DMS153 treated with DMSO at 0.1 percent for 48 hours (cell line): ENCODE measurements at regions not wholly inside any gene's neighbourhood (a gene's known extent, or its start where the extent isn't known, plus 50 kb on each side); places are given as distances from the start of the nearest gene placed in this dataset.
"Not testable (repeated sequence)": the region's sequence is repeated elsewhere in the genome, so short reads cannot be mapped to it uniquely, and the experiment has no call there.

Experiments
- DNase-seq: peaks from one replicate; lab custom pipeline; 2025; ENCODE audit not compliant: unreplicated experiment; lab: John Stamatoyannopoulos, UW

DNA sequence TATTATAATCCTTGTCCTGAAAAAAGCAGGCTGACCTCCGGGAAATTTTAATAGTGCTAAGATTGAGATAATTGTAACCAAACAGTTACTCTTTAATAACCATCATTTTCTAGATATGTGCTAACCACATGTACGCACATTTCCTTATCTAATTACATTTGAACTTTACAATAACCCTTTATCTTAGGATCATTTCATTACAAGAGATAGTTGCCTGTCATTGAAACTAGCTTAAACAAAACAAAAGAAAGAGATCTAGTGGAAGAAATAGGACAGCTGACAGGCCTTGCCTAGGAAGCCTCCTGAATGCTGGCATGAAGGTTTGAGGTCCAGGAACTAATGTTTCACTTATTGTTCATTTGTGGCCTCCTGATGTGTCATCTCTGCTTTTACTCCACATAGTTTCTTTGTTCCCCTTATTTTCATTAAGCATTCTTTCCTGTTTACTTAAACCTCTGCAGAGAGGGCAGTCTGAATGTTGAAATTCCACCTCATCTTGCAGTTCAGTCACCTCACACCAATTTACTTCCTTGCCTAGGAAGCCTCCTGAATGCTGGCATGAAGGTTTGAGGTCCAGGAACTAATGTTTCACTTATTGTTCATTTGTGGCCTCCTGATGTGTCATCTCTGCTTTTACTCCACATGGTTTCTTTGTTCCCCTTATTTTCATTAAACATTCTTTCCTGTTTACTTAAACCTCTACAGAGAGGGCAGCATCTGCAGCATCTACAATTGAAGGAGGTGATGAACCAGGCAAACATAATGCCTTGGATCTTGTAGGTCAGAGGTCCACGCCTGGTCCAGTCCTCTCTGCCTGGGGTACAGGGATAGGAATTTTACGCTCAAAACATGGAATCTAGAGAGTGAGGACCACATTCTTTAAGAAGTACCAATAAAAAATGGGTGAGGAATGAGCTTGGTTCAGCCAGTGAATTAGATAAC is 247.5 kb downstream of the SPATA31A6 start:
- DNase-seq: not testable (repeated sequence)

DNA sequence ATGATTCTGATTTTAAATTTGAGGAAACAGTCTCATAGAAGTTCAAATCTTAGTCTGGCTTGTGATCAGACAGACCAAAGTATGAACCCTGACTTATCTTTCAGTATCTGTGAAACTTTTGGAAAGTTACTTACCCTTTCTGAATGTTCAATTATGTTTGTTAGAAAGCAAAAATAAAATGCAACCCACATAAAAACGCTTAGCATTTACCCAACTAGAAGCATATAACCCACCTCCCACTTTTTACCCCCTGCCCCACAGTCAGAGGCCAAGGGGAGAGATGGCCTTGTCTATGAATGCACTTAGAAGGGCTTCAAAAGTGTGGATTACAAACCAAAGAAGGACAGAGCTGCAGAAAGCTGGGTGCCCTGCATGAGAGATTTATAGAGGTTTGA is 248.2 kb downstream of the SPATA31A6 start:
- not testable (repeated sequence) for DNase-seq

DNA sequence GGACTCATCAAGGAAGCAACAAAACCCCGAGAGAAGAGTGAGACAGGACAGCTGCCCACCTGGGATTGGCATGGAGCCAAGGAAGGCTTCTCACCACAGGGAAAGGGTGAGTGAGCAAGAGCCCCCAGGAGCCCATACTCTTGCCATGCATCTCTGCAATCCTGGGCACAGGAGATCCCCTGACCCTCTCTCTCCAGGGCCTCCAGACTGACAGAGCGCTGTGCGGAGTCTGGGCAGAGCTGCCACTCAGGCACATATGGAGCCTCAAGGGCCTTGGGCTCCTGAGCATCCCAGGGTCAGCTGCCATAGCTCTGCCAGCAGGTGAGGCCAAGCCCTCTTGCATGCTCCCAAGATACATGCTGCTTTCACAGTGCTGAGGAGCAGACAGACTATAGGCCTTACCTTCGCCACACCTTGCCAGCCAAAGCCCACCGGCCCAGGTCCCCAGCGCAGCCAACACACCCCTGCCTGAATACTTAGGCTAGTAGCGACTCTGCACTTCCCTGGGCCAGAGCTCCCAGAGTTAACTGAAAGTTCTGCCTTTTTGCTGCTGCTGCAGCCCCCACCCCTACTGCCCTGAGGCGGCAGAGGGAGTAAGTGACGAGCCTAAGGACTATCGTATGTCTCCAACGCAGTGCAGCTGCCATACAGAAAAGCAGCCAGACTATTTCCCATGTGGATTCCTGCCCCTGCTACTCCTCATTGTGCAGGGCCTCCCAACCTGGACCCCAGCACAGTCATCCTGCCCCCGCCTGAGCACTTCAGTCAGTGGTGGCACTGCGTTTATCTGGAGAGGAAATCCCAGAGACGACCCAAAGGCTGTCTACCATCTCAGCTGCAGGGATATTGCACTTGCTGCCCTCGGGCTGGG is 251.6 kb downstream of the SPATA31A6 start:
- DNase-seq: not testable (repeated sequence)

DNA sequence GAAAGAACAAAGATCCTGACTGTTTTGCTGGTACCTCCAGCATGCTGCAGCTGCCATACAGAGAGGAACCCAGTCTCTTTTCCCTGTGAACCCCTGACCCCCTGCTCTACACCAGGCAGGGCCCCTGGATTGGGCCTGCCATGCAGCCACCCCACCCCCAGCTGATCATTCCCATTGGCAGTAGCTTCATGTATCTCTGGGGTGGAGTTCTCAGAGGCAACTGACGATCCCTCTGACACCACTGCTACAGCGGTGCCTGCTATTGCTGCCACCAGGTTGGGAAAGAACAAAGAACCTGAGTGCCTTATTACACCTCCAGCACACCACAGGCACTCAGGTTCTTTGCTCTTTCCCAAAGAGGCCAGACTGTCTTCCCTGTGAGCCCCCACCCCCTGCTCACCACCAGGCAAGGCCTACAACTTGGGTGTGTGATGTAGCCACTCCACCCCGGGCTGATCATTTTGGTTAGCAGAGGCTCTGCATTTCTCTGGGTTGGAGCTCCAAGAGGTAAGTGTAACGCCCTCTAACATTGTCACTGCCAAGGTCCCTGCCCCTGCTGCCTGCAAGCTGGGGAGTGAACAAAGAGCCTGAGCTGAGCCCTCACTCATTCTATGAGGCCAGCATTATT is 252.4 kb downstream of the SPATA31A6 start:
- DNase-seq: not testable (repeated sequence)

- not testable (repeated sequence) for DNase-seq
These were observed 253.7 kb downstream of the SPATA31A6 start for GRCh38 chr9:42437057-42437759.

- not testable (repeated sequence) for DNase-seq
These were observed 259.2 kb downstream of the SPATA31A6 start for GRCh38 chr9:42442680-42443079.

- DNase-seq: not testable (repeated sequence)
These were observed 260.0 kb downstream of the SPATA31A6 start for GRCh38 chr9:42443414-42443813.

DNA sequence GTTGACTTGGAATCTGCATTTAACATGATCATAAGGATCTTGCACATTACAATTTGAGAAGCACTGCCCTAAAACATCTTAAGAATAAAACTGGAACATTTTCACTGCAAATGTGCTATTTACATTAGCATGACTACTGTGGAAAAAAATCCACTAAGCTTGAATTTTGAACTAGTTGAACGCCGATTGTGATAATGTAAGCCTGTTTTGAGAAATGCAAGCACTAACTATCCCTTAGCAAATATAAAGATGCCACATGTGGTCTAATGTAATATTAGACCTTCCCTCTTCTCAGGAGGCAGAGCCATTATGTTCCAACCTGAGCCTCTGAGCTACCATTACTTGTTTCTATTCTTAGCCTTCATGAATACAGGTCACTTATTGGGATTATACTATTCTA is 278.0 kb downstream of the SPATA31A6 start:
- DNase-seq: not testable (repeated sequence)

- DNase-seq: not testable (repeated sequence)
These were observed 278.4 kb downstream of the SPATA31A6 start for GRCh38 chr9:42461863-42462262.

- DNase-seq: not testable (repeated sequence)
These were observed 280.5 kb downstream of the SPATA31A6 start for GRCh38 chr9:42463981-42464380.

DNA sequence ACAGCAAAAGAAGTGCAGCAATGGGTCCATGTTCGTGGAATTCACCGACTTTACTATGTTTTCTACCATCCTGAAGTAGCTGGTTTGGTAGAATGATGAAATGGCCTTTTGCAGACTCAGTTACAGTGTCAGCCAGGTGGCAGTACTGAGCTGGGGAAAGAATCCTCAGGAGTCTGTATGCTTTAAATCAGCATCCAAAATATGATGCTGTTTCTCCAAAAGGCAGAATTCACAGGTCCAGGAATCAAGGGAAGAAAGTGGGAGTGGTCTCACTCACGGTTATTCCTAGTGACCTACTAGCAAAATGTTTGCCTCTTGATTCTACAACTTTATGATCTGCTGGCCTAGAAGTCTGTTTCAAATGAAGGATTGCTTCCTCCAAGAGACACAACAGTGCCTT is 287.1 kb downstream of the SPATA31A6 start:
- peak; percentile 2 for DNase-seq

- not testable (repeated sequence) for DNase-seq
These were observed 307.5 kb downstream of the SPATA31A6 start for GRCh38 chr9:42490989-42491388.

- DNase-seq: not testable (repeated sequence)
These were observed 319.3 kb downstream of the SPATA31A6 start for GRCh38 chr9:42502620-42503264.

GRCh38 chr9:42508111-42508510 is 324.7 kb downstream of the SPATA31A6 start:
- not testable (repeated sequence) for DNase-seq

DNA sequence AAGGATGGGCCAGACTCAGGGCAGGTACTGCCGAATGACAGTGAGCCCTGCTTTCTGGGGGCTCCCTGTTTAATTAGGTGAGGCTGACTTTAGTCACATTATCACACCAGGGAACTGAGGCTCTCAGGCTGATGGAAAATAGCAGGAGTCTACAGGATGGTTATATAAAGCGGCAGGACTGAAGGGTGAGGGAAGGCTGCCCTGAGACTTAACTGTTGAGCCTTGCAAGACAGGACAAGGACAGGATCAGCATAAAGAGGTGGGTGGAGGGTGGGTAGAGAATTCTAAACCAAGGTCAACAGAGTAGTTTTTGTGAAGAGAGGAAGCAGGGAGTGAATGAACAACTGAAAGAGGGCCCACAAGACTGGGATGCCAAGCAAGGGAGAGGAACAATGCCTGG is 330.1 kb downstream of the SPATA31A6 start:
- not testable (repeated sequence) for DNase-seq

DNA sequence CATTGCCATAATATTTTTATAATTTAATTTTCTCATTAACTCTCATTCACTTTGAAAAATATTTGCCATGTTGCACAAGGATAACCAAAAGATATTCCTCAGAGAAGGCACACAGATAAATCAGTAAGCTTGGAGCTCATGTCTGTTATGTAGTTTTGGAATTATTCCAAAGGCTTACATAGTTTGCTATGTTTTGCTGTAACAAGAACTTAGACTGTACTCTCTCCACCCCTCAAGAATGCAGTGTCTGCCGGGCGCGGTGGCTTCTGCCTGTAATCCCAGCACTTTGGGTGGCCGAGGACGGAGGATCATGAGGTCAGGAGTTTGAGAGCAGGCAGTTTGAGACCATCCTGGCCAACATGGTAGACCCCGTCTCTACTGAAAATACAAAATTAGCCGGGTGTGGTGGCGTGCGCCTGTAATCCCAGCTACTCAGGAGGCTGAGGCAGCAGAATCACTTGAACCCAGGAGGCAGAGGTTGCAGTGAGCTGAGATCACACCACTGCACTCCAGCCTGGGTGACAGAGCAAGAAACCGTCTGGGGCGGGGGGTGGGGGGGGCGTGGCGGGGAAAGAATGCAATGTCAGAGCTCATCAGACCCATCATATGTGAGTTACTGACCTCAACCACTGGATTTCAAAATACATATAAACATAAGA is 351.0 kb downstream of the SPATA31A6 start:
- DNase-seq: not testable (repeated sequence)

- not testable (repeated sequence) for DNase-seq
These were observed 351.5 kb downstream of the SPATA31A6 start for GRCh38 chr9:42534984-42535325.

DNA sequence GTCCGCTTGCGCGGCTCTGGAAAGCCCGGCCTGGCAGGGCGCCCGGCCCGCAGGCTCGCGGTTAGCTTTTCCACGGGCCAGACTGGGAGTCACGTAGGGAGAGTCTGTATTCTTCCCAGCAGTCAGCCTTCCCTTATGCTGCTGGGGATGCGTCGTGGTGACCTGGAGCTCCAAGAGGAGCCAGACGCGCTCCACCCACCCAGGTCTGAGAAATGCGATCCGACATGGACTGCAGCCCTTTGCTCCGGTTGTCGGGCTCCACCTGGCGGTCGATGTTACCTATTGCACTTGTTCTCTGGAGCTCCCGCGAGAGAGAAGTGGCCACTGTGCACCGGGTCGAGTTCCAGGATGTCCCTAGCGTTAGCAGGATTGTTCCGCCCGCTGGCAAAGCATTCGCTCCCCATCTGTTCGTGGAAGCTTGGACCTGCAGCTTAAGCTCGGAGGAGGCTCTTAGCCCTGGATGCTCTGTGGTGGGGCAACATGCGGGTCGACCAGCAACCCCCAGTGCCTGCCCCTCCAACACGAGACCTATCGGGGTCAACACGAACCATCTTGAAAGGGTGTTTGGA is 367.4 kb downstream of the SPATA31A6 start:
- not testable (repeated sequence) for DNase-seq

- not testable (repeated sequence) for DNase-seq
These were observed 385.1 kb downstream of the SPATA31A6 start for GRCh38 chr9:42568530-42568929.
